ENCODE measurements at regions not wholly inside any gene's neighbourhood (a gene's known extent, or its start where the extent isn't known, plus 50 kb on each side); places are given as distances from the start of the nearest gene placed in this dataset.

DNA sequence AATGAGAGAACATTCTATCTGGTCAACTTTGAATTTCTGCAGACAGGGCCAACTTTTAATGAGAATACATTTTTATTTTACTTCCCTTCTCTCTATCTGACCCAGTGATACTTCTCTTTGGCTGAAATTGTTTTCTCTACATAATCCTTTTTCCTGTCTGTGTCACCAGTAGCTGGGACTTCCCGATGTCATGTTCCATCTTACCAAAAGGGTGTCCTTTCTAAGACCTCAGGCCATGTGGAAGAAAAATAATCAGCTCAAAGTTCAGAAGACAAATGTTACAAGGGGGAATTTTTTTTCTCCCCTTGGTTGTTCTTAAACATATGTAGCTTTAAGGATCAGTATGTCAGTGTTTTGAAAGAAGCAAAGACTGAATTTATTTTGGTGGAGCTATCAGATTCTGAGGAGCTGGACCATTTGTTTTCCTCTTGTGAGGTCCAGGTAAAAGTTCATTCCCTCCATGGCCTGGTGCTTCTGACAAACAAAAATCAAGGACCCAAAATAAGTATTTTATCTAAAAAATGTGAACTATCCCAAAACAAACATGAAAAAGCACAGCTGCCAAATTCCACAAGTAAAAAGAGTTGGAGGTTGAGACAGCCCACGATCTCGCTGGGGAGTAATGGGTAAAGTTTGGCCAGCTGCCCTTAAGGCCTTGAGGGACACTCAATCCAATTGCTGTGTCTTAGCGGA is 859.4 kb upstream of the NR2F2 start:
- DNase-seq: no peak

DNA sequence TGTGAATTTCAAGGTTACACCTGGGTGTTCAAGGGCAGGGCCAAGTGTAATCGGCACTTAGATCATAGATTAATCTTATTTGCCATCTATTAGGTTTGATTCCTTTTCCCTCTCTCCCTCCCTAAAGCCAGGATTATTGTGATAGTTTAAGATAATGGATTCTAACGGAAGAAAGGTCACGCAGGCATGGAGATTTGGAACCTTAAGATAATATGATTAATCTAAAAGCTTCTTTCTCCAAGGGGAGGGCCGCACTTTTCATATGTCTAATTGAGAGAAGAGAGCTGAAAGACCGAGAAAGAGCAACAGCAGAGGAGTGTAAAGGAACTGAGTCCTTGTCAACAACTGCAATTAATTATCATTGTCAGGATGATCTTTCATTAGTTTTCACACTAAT is 858.8 kb upstream of the NR2F2 start:
- DNase-seq: no peak

DNA sequence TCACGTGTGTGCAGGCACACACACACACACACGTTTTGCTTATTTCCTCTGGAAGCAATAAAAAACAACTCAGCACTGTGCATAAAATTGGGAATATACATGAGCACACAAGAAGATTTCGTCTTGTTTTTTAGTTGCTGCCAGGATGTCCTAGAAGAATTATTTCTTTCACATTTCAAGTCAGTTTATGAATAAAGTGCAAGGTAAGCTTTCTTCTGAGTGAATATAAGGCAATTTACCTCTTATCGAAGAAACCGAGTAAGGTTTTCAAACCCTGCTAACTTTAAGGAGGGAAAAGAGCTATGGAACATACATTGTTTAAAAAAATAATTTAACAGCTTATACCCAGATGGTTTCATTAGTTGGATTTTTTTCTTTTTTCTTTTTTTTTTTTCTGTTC is 855.4 kb upstream of the NR2F2 start:
- DNase-seq: no peak

DNA sequence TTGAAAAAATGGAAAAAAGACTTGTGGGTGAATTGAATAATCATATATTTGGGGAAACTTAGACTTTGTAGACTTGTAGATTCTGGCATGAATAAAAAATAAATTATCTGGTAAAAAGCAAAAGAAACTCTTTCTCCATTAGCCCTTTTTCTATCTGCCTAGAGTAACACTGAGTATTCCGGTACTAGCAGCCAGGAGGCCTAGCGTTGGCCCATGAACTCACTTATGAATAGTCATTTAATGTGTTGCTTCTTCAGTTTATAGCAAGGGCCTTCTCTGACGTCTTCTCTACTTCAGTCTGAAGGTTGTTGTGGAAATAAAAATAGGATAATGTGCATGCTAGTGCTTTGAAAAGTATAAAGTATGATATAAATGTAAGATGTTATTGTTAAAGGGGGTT is 851.2 kb upstream of the NR2F2 start:
- no peak for DNase-seq

DNA sequence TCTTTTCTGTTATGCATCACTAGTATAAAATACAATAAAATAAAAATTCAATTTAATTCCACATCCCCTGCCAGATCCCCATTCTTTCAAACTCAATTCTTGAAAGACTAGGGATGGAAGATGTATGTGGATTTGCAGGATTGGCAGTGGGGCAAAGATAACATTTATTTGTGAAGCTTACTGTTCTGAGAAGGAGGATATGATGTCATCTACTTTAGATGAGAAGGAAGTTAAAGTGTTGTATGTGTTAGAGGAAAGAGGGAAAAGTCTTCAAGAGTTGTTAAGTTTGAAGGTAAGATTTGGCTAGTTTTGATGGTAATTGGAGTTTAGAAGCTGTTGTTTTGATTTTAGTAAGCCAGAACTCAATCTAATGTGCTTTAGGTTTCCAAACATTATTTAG is 845.1 kb upstream of the NR2F2 start:
- DNase-seq: no peak

DNA sequence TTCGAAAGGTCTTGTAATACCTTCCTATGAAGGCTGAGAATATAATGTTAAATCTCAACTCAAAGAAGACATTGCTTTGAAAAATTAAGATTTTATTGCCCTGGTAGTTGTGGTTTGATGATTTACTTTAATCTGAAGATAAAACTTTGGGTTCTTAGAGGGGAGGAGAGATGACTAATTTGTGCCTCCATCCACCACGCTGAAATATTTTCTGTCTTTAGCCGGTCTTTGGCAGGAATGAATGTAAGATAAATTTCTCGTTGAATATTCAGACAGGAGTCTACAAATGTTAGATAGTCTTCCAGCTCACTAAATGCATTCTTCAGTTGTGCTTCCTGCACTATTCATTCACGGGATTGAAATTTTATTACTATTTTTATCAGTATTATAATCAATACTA is 844.3 kb upstream of the NR2F2 start:
- no peak for DNase-seq

DNA sequence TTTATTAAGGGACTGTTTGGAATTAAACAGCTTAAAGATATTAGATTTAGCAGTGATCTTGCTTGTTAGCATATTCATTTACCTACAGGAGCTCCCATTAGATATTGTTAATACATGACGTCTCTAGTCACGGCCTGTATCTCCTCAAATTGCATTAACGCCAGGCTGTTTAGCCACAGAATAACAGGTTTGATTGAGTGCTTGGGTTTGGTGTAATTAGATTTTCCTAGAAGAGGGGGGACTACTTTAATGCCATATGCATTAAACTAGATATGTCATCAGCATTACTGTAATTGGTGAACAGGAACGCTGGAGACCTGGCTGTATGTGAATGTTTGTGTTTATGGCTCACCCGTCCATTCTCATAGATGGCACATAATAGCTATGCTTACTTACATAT is 841.4 kb upstream of the NR2F2 start:
- DNase-seq: no peak

DNA sequence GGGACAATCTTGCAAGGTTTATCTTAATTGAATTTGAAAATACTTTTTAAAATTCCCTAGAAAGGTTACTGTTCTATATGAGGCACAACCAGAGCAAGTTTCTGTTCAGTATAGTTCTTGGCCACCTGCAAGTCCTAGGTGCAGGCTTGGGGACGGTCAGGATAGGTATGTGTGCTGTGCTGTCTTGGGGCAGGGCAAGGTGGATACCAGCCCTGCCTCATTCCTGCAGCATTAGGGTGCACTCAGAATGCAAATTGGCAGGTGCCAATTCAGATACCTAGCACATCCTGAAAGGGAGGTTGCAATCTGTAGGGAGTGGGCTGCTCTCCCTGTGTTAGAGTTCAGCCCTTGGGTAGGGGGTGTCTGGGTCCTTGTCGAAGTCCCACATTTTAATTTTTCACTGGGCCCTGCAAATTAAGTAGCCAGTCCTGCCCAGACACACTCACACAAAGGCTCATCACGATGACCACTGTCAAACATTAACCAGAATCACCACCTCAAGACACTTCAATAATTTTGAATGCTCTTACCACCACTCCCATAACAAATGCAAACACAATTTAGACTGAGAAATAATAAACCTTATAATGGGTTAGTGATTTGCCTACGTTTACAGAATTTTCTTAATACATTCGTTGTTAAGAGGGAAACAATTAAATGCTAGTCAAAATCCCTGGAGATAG is 838.0 kb upstream of the NR2F2 start:
- DNase-seq: no peak

DNA sequence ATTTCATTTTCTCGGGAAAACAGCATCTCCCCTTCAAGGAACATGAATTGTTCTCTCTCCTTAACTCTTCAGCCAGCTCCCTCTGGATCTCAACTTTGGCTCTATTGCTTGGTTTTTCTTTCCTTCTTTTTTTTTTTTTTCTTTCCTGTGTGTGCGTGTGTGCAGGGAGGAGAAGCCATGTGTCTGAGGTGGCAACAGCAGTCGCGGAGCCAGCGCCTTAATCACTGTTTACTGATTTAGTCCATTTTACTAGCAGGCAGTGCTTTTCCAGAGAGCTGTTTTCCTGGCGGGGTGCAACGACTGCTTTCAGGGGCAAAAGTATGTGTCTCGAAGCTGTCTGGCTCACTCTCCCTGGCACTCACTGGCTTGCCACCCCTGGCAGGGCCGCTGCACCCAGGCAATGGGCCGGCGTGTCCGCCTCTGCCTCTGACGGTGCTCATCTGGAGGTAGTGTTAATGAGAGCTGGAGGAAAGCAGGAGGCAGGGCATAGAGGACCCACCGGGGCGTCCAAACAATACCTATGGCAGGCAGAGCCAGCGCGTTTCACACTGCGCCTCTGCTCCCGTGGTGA is 835.4 kb upstream of the NR2F2 start:
- DNase-seq: no peak

DNA sequence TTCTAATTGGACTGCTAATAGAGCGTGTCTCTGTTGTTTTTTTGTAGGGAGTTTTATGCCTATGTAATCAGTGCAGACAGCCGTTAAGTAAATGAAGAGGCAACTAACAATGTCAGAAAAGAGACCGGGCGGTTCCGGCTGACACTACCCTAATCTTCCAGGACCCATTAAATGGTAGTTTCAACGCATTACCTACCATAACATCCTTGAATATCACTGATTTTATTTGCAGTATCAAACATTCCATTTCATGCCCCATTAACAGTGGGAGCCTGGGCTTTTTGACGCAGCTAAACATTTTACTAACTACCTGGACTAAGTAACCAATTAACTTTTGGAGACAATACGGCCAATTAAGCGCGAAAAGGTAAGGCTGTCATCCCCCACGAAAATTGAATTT is 832.9 kb upstream of the NR2F2 start:
- DNase-seq: no peak

DNA sequence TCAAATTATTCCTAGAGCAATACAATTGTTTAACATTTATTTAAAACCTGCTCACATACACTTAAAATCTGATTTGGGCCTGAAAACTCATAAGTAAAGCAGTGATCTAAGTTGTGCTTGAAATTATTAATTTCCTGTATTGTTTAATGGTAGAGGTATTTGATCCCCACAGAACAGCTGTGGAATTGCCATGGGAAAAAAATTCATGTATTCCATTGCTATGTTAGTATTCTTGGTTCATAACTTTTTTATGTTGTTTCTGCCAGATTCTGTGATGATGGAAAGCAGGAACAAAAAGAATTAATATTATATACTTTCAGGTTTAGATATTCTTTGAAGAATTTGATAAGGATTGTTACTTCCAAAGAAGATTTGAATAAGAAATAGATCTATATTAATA is 831.5 kb upstream of the NR2F2 start:
- DNase-seq: no peak

DNA sequence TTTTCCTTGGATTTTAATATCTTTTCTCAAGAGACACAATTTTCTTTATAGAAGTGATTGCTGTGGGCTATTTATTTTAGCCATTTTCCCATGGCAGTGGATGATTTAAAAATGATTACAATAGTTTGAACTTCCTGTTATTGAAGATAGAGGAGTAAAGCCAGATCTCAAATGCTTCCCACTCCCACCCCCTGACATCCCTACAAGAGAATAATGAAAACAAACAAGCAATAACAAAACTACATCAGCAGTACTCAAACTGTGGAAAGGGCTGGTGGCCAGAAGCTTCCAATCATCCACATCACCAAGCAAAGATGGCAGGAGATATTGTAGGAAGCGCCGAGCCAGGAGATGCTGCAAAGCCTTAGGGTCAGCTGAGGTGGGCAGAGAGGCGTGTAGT is 831.1 kb upstream of the NR2F2 start:
- no peak for DNase-seq

DNA sequence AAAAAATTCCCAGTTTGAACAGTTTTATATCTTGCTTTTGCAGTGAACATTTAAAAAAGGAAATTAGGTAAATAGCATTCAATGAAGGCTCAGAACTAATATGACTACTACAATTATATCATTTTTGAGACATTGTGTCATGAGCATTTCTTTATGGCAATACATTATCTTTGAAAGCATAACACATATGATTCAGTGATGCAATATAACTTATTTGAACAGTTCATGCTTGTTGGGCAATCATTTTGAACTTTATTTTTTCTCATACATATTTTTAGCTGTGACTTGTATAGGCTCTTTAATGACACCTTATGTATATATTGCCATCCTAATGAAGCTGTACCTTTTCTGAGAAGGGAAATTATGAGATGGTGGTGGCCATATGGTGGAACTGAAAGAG is 828.6 kb upstream of the NR2F2 start:
- DNase-seq: no peak

DNA sequence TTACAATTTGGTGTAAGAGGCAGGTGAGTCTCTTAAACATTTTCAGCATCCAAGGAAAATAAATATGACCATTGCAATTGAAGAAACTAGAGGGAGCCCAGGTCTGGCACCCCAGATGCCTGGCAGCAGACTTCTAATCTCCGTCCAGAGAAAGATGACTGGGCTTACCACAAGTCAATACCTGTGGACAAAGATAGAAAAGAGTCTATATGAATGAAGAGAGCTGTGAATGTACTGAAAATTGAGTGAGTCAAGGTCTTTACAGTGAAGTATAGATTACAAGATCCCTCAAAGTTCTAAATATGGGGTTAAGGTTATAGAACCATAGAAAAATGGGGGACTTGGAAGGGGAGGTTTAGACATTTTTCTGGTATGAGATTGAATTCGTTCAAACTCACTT is 827.4 kb upstream of the NR2F2 start:
- DNase-seq: no peak

DNA sequence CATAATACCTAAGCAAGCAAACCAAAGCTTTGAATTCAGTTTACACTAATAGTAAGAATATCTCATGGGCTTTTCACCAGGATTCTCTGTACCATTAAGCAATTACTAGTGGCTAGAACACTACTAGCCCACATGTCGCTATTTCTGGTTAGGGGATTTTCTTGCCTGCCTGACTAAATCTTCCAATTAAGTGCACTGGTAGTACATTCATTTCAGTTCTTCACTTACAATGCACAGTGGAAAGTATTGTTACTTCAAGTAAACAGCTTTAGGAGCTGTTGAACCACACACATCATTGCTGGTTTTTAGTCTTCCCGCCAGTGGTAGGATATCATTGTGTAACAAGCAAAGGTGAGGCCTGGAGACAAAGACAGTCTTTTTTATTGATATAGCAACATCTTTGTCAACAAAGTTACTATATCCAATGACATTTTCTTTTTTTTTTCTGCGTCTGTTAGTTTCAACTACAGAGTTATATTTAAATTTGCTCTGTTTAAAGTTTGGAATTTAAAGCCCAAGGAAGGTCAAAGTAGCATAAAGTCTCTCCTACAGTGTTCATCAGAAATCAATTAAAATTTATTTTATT is 826.8 kb upstream of the NR2F2 start:
- no peak for DNase-seq

DNA sequence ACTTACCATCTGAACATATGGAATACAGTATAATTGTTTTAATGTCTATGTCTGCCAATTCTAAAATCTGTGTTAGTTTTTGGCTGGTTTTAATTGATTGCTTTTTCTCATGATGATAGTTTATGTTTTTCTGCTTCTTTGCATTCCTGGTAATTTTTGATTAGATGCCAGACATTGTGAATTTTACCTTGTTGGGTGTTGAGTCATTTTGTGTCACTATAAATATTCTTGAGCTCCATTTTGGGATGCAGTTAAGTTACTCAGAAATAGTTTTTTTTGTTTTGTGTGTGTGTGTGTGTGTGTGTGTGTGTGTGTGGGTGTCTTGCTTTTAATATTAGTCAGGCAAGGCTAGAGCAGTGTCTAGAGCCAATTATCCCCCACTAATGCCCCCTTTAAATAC is 818.8 kb upstream of the NR2F2 start:
- DNase-seq: no peak

DNA sequence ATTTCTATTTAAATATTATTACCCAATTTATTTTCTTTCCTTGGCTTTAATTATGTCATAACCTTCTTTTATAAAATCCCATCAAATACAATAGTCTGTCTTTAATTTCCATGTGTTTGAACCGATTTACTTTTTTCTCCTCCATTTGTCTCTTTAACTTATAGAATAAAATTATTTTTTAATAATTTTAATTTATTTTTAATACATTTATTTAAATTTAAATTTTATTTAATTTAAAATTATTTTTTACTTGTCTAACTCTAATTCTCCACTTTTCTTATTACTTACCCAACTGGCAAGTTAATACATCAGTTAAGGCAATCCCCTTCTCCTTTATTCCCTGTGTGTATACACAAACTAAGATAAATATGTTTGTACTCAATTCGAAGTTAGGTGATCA is 817.6 kb upstream of the NR2F2 start:
- DNase-seq: no peak

DNA sequence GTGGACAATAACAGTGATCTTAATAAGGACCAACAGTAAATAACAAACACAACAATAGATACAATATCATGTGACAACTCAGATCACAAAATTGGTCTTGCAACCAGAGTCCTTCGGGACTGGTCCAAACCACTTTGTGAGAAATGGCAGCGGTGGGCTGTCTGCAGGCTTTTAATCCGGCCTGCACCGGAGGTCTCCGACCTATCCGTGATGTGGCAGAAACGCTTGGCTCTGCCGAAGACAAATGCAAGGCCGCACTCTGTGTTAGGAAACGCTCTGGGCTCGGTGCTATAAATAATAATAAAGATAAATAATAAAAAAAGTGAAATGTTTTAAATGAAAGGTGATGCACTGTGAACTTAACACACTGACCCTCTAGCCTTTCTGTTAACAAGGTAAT is 810.6 kb upstream of the NR2F2 start:
- no peak for DNase-seq

DNA sequence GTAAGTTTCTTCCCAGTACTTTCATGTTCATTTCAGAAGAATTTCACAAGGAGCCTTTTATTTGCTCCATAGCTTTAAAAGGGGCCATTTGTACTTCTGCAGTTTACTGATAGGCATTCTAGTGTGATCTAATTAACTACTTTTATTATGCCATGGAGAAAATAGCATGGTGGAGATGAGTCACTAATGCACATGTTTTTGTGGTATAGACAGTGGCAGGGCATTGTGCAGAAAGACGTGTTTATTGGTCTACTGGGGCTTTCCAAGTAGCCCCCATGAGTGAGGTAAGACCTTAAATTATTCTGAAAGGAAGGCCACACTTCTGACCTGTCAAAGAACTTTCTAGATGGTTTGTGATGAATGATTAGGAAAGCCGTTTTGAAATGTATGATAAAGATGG is 810.0 kb upstream of the NR2F2 start:
- no peak for DNase-seq

DNA sequence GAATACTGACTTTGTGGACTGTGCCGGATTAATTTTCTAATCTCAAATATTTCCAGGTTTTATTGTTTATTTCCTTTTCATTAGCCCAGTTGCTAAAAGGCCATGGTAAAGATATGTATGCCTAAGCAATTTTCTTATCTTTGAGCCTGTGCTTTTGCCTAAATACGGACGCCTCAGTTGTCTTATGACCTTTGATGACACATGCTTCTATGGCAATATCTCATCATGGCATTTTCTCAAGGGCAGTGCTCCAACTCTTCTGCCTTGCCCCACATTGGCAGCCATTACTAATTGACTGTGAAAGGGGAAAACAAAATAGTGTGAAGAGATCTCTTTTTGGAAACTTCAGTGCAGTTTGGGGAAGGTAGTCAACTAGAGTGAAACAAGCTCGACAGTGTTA is 809.6 kb upstream of the NR2F2 start:
- no peak for DNase-seq

DNA sequence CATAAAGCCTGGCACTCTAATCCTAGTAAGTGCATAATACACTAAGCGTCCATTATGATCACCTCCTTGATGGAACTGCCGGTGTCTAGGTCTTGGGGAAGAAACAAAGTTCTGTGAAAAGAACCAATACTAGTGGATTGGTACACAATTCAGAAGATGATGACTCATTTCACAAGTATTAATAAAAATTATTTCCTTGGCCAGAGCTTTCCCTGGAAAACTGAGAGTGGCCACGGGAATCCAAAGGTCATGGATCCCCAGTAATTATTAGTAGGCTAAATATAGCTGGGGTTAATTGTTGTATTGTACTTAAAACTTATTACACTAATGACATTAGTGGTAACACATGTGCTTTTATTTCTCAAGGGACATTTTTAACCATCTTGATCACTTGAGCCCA is 808.0 kb upstream of the NR2F2 start:
- no peak for DNase-seq

DNA sequence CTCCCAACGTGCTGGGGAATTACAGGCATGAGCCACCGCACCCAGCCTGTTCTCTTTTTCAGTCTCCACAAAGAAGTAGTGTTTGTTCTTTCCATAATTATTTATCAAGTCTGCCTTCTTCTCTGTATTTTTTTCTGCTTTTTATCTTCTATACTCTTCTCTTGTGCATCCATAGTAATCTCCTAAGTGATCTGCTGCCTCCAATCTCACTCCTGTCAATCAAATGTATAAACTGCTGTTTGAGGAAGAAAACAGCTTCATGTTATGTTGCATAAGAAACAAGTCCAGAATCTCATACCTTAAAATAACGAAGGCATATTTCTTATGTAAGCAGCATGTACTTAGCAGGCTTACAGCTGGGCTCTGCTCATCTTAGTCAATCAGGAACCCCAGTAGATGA is 801.6 kb upstream of the NR2F2 start:
- DNase-seq: no peak

DNA sequence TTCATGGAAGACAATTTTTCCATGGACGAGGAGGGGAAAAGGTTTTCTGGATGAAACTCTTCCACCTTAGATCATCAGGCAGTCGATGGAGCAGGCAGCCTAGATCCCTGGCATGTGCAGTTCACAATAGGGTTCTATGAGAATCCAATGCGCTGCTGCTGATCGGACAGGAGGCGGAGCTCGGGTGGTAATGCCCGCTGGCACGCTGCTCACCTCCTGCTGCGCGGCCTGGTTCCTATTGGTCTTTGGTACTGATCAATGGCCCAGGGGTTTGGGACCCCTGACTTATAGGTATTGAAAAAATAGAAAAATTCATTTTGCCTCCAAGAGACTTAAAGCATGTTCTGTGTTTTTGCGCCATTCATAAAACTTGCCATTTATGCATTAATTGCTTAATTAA is 793.9 kb upstream of the NR2F2 start:
- DNase-seq: no peak

DNA sequence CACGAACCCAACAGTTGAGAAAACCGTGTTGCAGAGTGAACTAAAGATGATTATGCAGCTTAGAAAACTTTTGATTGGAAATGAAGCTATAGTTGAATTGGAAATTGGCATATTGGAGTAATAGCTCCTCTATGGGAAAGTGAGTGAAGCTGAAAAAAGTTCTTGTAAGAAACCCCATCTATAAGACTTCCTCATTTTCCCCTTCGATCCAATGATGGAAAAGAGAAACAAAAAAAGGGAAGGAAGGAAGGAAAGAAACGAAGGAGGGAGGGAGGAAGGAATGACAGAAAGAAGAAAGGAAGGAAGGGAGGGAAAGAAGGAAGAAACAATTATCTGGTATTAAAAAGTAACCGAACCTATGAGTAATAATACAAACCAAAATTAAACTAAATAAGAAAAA is 791.8 kb upstream of the NR2F2 start:
- no peak for DNase-seq
